SU-DHL-6 (cell line): ENCODE measurements at regions not wholly inside any gene's neighbourhood (a gene's known extent, or its start where the extent isn't known, plus 50 kb on each side); places are given as distances from the start of the nearest gene placed in this dataset.

Experiments used
- H2AFZ ChIP-seq: fragments of 200-600 bp; sonication (generic); 2 replicates; pipeline ENCODE4 v1.6.1; 2014; ENCODE audit warnings: low read depth, mild to moderate bottlenecking, moderate library complexity, mixed read lengths, antibody characterized with exemption, low read length; ENCODE audit not compliant: severe bottlenecking
- H3F3A ChIP-seq: fragments of 200-600 bp; shearing (Covaris generic); 2 replicates; pipeline ENCODE4 v1.6.0; 2016; ENCODE audit warnings: antibody characterized with exemption, mild to moderate bottlenecking; ENCODE audit not compliant: insufficient read depth
- H3K27ac ChIP-seq: fragments of 200-600 bp; sonication (generic); 2 replicates; pipeline ENCODE4 v1.5.1; 2016; ENCODE audit warnings: low read depth, mild to moderate bottlenecking, low read length, moderate library complexity, mixed read lengths
- H3K27me3 ChIP-seq: fragments of 200-600 bp; sonication (generic), shearing (Covaris generic); 2 replicates; pipeline ENCODE4 v1.6.0; 2014; ENCODE audit warnings: mild to moderate bottlenecking, low read length
- H3K36me3 ChIP-seq: fragments of 200-600 bp; sonication (generic); 2 replicates; pipeline ENCODE4 v1.6.1; 2014; ENCODE audit warnings: mild to moderate bottlenecking, low read length, mixed read lengths
- H3K4me2 ChIP-seq: fragments of 300-600, 200-600 bp; shearing (Covaris generic), sonication (generic); 2 replicates; pipeline ENCODE4 v1.6.0; 2014; ENCODE audit warnings: low read length, low read depth, mild to moderate bottlenecking; ENCODE audit not compliant: poor library complexity, severe bottlenecking
- H3K4me3 ChIP-seq: fragments of 200-600 bp; sonication (generic); 2 replicates; pipeline ENCODE4 v1.5.1; 2014; ENCODE audit warnings: antibody characterized with exemption, low read length, mild to moderate bottlenecking, mixed read lengths; ENCODE audit not compliant: insufficient read depth, poor library complexity, severe bottlenecking
- H3K79me2 ChIP-seq: fragments of 200-600 bp; sonication (generic); 2 replicates; pipeline ENCODE4 v1.6.1; 2014; ENCODE audit warnings: mild to moderate bottlenecking, low read length, moderate library complexity; ENCODE audit not compliant: insufficient read depth
- H3K9ac ChIP-seq: fragments of 200-600 bp; sonication (generic); 2 replicates; pipeline ENCODE4 v1.7.0; 2014; ENCODE audit warnings: mild to moderate bottlenecking, low read length
- H3K9me2 ChIP-seq: fragments of 200-600 bp; sonication (generic); replicated peaks from 2 replicates; pipeline ENCODE4 v1.6.1; 2014; ENCODE audit warnings: low read length; ENCODE audit not compliant: insufficient read depth
- H3K9me3 ChIP-seq: fragments of 200-600 bp; sonication (generic); 2 replicates; pipeline ENCODE4 v1.6.1; 2014; ENCODE audit warnings: low read length, mixed read lengths; ENCODE audit not compliant: insufficient read depth
- H4K20me1 ChIP-seq: fragments of 200-600 bp; sonication (generic); 2 replicates; pipeline ENCODE4 v1.6.1; 2014; ENCODE audit warnings: low read depth, mild to moderate bottlenecking, antibody characterized with exemption, low read length, moderate library complexity, mixed read lengths
- CTCF ChIP-seq: fragments of 200-600 bp; sonication (generic); IDR thresholded peaks from one replicate; pipeline ENCODE4 v1.5.1; 2017; ENCODE audit warnings: antibody characterized with exemption, mild to moderate bottlenecking, low read length, moderate library complexity; ENCODE audit not compliant: insufficient read depth, poor library complexity, severe bottlenecking
- EZH2phosphoT487 ChIP-seq: fragments of 200-600 bp; sonication (generic), shearing (Covaris generic); conservative IDR thresholded peaks from 2 replicates; pipeline ENCODE4 v1.6.1; 2018; ENCODE audit warnings: mild to moderate bottlenecking, antibody characterized with exemption, low read length, moderate library complexity, mixed read lengths

GRCh38 chr2:7846607-7847006, 835.2 kb upstream of the ID2 start:
- Histone ChIP-seq H3K36me3 (no peaks in the 10 kb centered on the region), H3K27me3 (no peaks in the 10 kb centered on the region), H3K9me2 (no peaks in the 10 kb centered on the region), H3K79me2 (no peaks in the 10 kb centered on the region), H4K20me1 (no peaks in the 10 kb centered on the region), H3K4me3 (no peak overlapping the region), H2AFZ (no peak overlapping the region), H3F3A (no peaks in the 10 kb centered on the region), H3K9me3 (no peaks in the 10 kb centered on the region), H3K27ac (no peak overlapping the region), H3K4me2 (no peak overlapping the region), H3K9ac (no peak overlapping the region)
- TF ChIP-seq CTCF (no peak), EZH2phosphoT487 (no peak)

GRCh38 chr2:7847321-7847720, 834.5 kb upstream of the ID2 start:
- H3K27me3 ChIP-seq: no peaks in the 10 kb centered on the region
- H3K9me2 ChIP-seq: no peaks in the 10 kb centered on the region
- TF ChIP-seq CTCF (no peak), EZH2phosphoT487 (no peak)
- no peak overlapping the region for H3K27ac ChIP-seq
- no peak overlapping the region for H3K9ac ChIP-seq
- H3K4me2 ChIP-seq: no peak overlapping the region
- H3F3A ChIP-seq: no peaks in the 10 kb centered on the region
- no peaks in the 10 kb centered on the region for H3K79me2 ChIP-seq
- no peaks in the 10 kb centered on the region for H4K20me1 ChIP-seq
- no peak overlapping the region for H3K4me3 ChIP-seq
- no peaks in the 10 kb centered on the region for H3K36me3 ChIP-seq
- no peak overlapping the region for H2AFZ ChIP-seq
- no peaks in the 10 kb centered on the region for H3K9me3 ChIP-seq

GRCh38 chr2:7849027-7849426, 832.8 kb upstream of the ID2 start:
- no peaks in the 10 kb centered on the region for H4K20me1 ChIP-seq
- H3K4me3 ChIP-seq: no peak overlapping the region
- H3K4me2 ChIP-seq: no peak overlapping the region
- no peaks in the 10 kb centered on the region for H3K36me3 ChIP-seq
- no peaks in the 10 kb centered on the region for H3K79me2 ChIP-seq
- no peaks in the 10 kb centered on the region for H3K9me2 ChIP-seq
- H3K9ac ChIP-seq: no peak overlapping the region
- H3K27ac ChIP-seq: no peak overlapping the region
- H2AFZ ChIP-seq: no peak overlapping the region
- no peak for TF ChIP-seq EZH2phosphoT487
- no peak for TF ChIP-seq CTCF
- H3K9me3 ChIP-seq: no peaks in the 10 kb centered on the region
- H3F3A ChIP-seq: no peaks in the 10 kb centered on the region
- H3K27me3 ChIP-seq: no peaks in the 10 kb centered on the region

GRCh38 chr2:7849531-7849930, 832.3 kb upstream of the ID2 start:
- Histone ChIP-seq H3K9ac (no peak overlapping the region), H3K4me3 (no peak overlapping the region), H3K27ac (no peak overlapping the region), H3K4me2 (no peak overlapping the region), H3K9me3 (no peaks in the 10 kb centered on the region), H4K20me1 (no peaks in the 10 kb centered on the region), H3K27me3 (no peaks in the 10 kb centered on the region), H2AFZ (no peak overlapping the region), H3K9me2 (no peaks in the 10 kb centered on the region), H3F3A (no peaks in the 10 kb centered on the region), H3K36me3 (no peaks in the 10 kb centered on the region), H3K79me2 (no peaks in the 10 kb centered on the region)
- no peak for TF ChIP-seq EZH2phosphoT487
- no peak for TF ChIP-seq CTCF
